ENCODE measurements at regions not wholly inside any gene's neighbourhood (a gene's known extent, or its start where the extent isn't known, plus 50 kb on each side); places are given as distances from the start of the nearest gene placed in this dataset.

DNA sequence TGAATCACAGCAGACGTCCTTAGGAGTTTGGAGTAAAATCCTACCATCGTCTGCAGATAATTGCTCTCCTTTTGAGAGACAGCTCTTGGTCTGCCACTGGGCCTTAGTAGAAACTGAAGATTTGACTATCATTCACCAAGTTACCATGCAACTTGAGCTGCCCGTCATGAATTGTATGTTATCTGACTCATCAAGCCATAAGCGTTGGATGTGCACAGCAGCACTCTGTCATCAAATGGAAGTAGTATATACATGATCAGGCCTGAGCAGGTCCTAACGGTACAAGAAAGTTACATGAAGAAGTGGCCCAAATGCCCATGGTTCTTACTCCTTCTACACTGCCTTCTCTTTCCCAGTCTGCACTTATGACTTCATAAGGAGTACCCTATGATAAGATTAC lies 317.8 kb downstream of the GPATCH2 start:
- TF ChIP-seq, protein P1, sequence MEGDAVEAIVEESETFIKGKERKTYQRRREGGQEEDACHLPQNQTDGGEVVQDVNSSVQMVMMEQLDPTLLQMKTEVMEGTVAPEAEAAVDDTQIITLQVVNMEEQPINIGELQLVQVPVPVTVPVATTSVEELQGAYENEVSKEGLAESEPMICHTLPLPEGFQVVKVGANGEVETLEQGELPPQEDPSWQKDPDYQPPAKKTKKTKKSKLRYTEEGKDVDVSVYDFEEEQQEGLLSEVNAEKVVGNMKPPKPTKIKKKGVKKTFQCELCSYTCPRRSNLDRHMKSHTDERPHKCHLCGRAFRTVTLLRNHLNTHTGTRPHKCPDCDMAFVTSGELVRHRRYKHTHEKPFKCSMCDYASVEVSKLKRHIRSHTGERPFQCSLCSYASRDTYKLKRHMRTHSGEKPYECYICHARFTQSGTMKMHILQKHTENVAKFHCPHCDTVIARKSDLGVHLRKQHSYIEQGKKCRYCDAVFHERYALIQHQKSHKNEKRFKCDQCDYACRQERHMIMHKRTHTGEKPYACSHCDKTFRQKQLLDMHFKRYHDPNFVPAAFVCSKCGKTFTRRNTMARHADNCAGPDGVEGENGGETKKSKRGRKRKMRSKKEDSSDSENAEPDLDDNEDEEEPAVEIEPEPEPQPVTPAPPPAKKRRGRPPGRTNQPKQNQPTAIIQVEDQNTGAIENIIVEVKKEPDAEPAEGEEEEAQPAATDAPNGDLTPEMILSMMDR (IDR thresholded peaks at IDR 0.05) = no peak
- TF ChIP-seq POLR2AphosphoS5 (IDR thresholded peaks at IDR 0.05) (no peak), POLR2A (IDR thresholded peaks at IDR 0.05; ENCODE audit: low read depth) (no peak)
